ENCODE measurements at regions not wholly inside any gene's neighbourhood (a gene's known extent, or its start where the extent isn't known, plus 50 kb on each side); places are given as distances from the start of the nearest gene placed in this dataset.

DNA sequence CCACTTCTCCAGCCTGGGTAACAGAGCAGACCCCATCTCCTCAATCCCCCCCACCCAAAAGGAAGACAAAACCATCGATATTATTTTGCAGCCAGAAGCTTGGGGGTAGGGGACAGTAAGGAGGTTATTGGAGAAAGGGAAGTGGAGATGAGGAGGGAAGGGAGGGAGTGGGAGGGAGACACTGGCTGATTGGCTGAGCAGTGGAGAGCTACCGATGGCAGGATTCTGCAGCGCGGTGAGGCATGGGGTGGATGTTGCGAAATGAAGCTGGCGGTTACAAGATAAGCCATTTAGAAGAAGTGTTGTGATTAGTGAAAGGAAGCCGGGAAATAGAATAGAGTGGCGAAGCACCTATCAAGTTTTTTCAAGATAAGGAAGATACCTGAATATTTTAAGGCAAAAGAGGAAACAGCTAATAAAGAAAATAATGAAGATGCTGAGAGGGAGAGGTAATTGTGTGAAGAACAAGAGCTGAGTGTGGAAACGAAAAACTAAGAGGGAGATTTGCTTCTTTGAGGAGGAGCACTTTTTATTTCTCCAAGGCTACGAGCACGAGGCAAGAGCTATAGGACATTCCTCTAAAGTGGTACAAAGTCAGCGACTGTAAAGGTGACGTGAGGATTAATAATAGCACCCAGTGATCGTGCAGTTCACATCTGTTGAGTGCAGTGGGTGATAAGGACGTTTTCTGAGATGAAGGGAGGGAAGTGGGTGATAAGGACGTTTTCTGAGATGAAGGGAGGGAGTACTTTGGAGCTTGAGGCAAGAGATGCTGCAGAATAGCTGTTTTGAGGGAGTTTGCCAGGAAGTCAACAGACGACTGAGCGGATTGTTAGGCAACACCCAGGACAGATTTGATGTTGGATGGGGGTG, 103.2 kb upstream of the KIF26B start:
- Mint-ChIP-seq H3K36me3 (peaks cover 0 to 10% of the 10 kb centered on the region in 2 donors), H3K9me3 (no peaks in the 10 kb centered on the region), H3K27ac (peak overlapping the region; percentile 56 to 72)
- peak; percentile 65 to 77 for ATAC-seq
- DNase-seq (ENCODE audit: low spot score in 2 of 2): no peak

GRCh38 chr1:245046769-245047168, 108.0 kb upstream of the KIF26B start:
- H3K27ac Mint-ChIP-seq: no peak overlapping the region
- peaks cover 0 to 6% of the 10 kb centered on the region in 2 donors for H3K36me3 Mint-ChIP-seq
- DNase-seq (ENCODE audit: low spot score in 2 of 2): no peak
- no peaks in the 10 kb centered on the region for H3K9me3 Mint-ChIP-seq
- no peak for ATAC-seq

DNA sequence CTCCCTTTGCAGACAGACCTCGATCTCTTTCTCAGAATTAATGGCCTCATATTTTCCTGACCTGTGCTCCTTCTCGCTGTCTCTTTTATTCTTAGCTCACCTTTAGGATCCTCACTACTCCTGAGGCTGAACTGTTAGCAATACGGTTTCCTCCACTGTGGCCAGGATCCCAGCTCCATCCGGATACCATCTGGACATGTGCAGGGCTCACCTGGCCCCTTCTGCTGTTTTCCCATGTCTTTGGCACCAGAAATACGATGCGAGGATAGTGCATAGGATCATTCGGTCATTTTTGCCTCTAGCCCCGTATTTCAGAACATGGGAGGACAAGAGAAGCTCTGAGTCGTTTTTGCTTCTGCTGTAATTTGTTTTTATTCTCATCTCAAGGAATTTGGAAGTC, 108.5 kb upstream of the KIF26B start:
- no peak for DNase-seq (ENCODE audit: low spot score in 2 of 2)

DNA sequence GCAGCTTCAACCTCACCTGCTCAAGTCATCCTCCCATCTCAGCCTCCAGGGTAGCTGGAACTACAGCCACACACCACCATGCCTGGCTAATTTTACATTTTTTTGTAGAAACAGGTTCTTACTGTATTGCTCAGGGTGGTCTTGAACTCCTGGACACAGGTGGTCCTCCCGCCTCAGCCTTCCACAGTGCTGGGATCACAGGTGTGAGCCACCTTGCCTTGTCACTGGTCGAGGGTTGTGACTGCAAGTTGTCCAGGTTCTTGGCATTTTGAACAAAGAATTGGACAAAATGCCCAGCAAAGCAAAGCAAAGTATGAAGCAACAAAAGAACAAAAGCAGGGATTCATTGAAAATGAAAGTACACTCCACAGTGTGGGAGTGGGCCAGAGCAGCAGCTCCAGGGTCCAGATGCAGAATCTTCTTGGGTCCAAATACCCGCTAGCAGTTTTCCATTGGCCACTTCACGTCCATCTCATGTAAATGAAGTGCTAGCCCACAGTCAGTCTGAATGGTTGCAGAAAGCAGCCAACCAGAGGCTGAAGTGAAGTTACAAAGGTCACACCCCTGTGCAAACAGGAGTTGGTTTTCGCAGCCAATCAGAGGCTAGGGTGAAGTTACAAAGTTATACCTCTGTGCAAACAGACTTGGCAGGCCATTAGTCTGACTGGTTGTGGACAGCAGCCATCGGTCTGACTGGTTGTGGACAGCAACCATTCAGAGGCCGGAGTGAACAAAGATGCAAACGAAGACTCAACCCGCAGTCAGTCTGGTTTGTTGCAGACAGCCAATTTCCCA, 109.5 kb upstream of the KIF26B start:
- no peaks in the 10 kb centered on the region for H3K9me3 Mint-ChIP-seq
- no peak overlapping the region for H3K27ac Mint-ChIP-seq
- no peaks in the 10 kb centered on the region for H3K36me3 Mint-ChIP-seq
- no peak for ATAC-seq
- no peak for DNase-seq (ENCODE audit: low spot score in 2 of 2)

More for the DNA sequence above, 108.5 kb upstream of the KIF26B start:
- Mint-ChIP-seq H3K27ac (no peak overlapping the region), H3K36me3 (peaks cover 0 to 1% of the 10 kb centered on the region in 2 donors), H3K9me3 (no peaks in the 10 kb centered on the region)
- ATAC-seq: no peak

DNA sequence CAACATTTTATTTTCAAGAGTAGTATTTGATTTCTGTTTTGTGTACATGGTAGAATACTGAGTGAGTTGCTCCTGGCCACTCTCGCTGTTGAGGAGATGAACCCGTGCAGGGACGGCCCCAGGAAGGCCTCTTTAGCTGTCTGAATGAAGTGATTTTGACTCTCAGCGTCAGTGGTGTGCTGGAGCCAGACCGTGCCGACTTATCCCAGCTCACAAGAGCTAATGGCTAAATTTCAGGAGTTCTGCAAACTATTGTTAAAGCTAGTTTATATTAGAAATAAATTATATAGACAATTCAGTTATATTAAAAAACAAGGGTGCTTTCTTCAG, 111.2 kb upstream of the KIF26B start:
- no peaks in the 10 kb centered on the region for H3K36me3 Mint-ChIP-seq
- H3K27ac Mint-ChIP-seq: no peak overlapping the region
- DNase-seq (ENCODE audit: low spot score in 2 of 2): no peak
- no peaks in the 10 kb centered on the region for H3K9me3 Mint-ChIP-seq
- no peak for ATAC-seq

GRCh38 chr1:245041058-245041698, 113.6 kb upstream of the KIF26B start:
- ATAC-seq: no peak
- H3K36me3 Mint-ChIP-seq: no peaks in the 10 kb centered on the region
- H3K9me3 Mint-ChIP-seq: no peaks in the 10 kb centered on the region
- no peak for DNase-seq (ENCODE audit: low spot score in 2 of 2)
- H3K27ac Mint-ChIP-seq: no peak overlapping the region

DNA sequence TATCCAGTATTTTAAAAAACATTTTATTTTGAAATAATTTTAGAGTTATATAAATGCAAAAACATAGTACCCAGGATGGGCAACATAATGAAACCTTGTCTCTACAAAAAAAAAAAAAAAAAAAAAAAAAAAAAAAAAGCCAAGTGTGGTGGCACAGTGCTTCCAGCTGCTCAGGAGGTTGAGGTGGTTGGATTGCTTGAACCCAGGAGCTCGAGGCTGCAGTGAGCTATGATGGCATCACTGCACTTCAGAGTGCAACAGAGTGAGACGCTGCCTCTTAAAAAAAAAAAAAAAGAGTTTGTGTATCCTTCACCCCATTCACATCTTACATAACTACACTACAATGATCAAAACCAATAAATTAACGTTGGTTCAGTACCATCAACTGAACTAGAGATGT, 115.6 kb upstream of the KIF26B start:
- H3K27ac Mint-ChIP-seq: no peak overlapping the region
- no peaks in the 10 kb centered on the region for H3K36me3 Mint-ChIP-seq
- DNase-seq (ENCODE audit: low spot score in 2 of 2) (no peak), ATAC-seq (no peak)
- H3K9me3 Mint-ChIP-seq: no peaks in the 10 kb centered on the region

GRCh38 chr1:245036102-245036501, 118.7 kb upstream of the KIF26B start:
- no peak for ATAC-seq
- Mint-ChIP-seq H3K9me3 (no peaks in the 10 kb centered on the region), H3K36me3 (no peaks in the 10 kb centered on the region), H3K27ac (no peak overlapping the region)
- DNase-seq (ENCODE audit: low spot score in 2 of 2): no peak

- ATAC-seq (no peak), DNase-seq (ENCODE audit: low spot score in 2 of 2) (no peak)
- Mint-ChIP-seq H3K27ac (no peak overlapping the region), H3K36me3 (no peaks in the 10 kb centered on the region), H3K9me3 (no peaks in the 10 kb centered on the region)
These were observed 123.7 kb upstream of the KIF26B start for GRCh38 chr1:245031041-245031440.

- Mint-ChIP-seq H3K27ac (no peak overlapping the region), H3K36me3 (no peaks in the 10 kb centered on the region), H3K9me3 (no peaks in the 10 kb centered on the region)
- ATAC-seq (no peak), DNase-seq (ENCODE audit: low spot score in 2 of 2) (no peak)
These were observed 128.5 kb upstream of the KIF26B start for GRCh38 chr1:245026247-245026646.

GRCh38 chr1:245025525-245025924, 129.3 kb upstream of the KIF26B start:
- H3K36me3 Mint-ChIP-seq: no peaks in the 10 kb centered on the region
- DNase-seq (ENCODE audit: low spot score in 2 of 2) (no peak), ATAC-seq (no peak)
- no peak overlapping the region for H3K27ac Mint-ChIP-seq
- no peaks in the 10 kb centered on the region for H3K9me3 Mint-ChIP-seq

- no peak for ATAC-seq
- no peaks in the 10 kb centered on the region for H3K36me3 Mint-ChIP-seq
- no peaks in the 10 kb centered on the region for H3K9me3 Mint-ChIP-seq
These were observed 131.6 kb upstream of the KIF26B start for GRCh38 chr1:245023222-245023621.

GRCh38 chr1:245019910-245020486, 134.8 kb upstream of the KIF26B start:
- Mint-ChIP-seq H3K9me3 (no peaks in the 10 kb centered on the region), H3K36me3 (no peaks in the 10 kb centered on the region), H3K27ac (no peak overlapping the region)
- no peak for DNase-seq (ENCODE audit: low spot score in 2 of 2)
- ATAC-seq: no peak

More at GRCh38 chr1:245023222-245023621, 131.6 kb upstream of the KIF26B start:
- no peak overlapping the region for H3K27ac Mint-ChIP-seq
- DNase-seq (ENCODE audit: low spot score in 2 of 2): no peak

DNA sequence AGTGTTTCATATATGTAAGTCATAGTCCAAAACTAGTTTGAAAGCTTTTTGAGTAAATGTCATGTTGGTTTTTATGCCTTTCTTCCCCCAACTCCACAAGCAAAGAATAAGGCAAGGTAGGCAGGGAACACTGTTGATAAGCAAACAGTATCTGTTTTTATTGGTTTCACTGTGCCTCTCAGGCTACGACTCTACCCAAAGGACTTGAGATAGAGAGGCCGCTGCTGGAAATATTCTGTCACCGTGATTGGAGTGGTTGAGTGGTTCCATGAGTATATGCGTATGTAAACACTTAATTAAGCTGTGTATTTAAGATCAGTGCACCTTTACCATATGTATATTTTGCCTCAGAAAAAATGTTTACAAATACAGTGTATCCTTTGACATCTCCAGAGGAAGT, 138.1 kb upstream of the KIF26B start:
- no peaks in the 10 kb centered on the region for H3K36me3 Mint-ChIP-seq
- ATAC-seq (no peak), DNase-seq (ENCODE audit: low spot score in 2 of 2) (no peak)
- no peaks in the 10 kb centered on the region for H3K9me3 Mint-ChIP-seq
- no peak overlapping the region for H3K27ac Mint-ChIP-seq

DNA sequence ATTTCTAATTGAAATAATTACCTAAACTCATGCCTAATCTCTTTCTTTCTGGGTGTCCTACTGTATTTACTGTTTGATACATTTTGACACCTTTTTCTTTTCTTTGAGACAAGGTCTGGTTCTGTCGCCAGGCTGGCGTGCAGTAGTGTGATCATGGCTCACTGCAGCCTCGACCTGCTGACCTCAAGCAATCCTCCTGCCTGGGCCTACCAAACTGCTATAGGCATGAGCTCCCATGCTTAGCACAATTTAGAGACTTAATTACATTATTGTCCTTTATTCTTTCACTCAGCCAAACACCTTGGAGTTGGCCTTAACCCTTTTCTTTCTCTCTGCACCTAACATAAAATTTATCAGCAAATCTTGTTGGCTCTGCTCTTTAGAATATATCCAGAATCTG, 139.8 kb upstream of the KIF26B start:
- Mint-ChIP-seq H3K9me3 (no peaks in the 10 kb centered on the region), H3K27ac (no peak overlapping the region), H3K36me3 (no peaks in the 10 kb centered on the region)
- DNase-seq (ENCODE audit: low spot score in 2 of 2) (no peak), ATAC-seq (no peak)

DNA sequence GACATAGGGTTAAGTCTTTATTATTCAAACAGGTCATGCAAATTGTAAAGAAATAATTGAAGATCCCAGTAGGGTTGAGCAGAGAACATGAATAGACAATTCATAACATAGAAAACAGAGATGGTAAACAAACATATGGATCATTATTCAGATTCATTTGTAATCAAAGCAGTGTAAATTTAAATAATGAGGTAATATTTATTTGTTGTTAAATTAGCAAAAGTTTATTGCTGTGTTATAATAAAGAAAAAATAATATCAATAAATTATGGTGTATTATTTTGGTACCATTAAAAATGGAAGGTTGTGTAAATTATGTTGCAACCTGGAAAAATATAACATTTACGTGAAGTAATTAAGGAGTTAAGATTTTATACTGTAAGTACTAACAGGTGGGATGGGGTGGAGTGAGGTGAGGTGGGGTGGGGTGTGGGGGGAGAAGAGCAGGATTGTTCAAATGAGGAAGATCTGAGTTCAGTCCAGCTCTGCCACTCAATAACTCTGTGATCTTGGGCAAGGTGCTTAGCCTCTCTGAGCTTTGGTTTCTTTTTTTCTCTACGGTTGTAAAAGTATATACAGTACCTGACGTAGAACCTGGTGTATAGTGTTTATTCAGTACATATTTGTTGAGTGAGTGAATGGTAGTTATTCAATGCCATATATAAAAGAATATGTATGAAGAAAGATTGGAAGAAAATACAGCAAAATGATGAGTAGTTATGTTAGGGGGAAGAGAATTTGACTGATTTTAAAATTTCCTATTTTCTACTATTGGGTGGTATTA, 140.3 kb upstream of the KIF26B start:
- DNase-seq (ENCODE audit: low spot score in 2 of 2) (no peak), ATAC-seq (no peak)
- H3K27ac Mint-ChIP-seq: no peak overlapping the region
- H3K9me3 Mint-ChIP-seq: no peaks in the 10 kb centered on the region
- no peaks in the 10 kb centered on the region for H3K36me3 Mint-ChIP-seq
